ENCODE measurements at regions not wholly inside any gene's neighbourhood (a gene's known extent, or its start where the extent isn't known, plus 50 kb on each side); places are given as distances from the start of the nearest gene placed in this dataset.

- TF ChIP-seq PLSCR1 (CRISPR knock-in tag; IDR thresholded peaks at IDR 0.05; ENCODE audit: borderline replicate concordance): no peak
- TF ChIP-seq HNF1A (IDR thresholded peaks at IDR 0.05; ENCODE audit: low read depth): no peak
- no peak for TF ChIP-seq HNF1A (CRISPR knock-in tag; IDR thresholded peaks at IDR 0.05; ENCODE audit: borderline replicate concordance)
- TF ChIP-seq ZFP36L1 (CRISPR knock-in tag; IDR thresholded peaks at IDR 0.05): no peak
- TF ChIP-seq HNRNPUL1 (IDR thresholded peaks at IDR 0.05; ENCODE audit: low read depth, low read length): no peak
- TF ChIP-seq TRIM22 (IDR thresholded peaks at IDR 0.05): no peak
- TF ChIP-seq ZNF446 (CRISPR knock-in tag; IDR thresholded peaks at IDR 0.05): no peak
- TF ChIP-seq ARNT (IDR thresholded peaks at IDR 0.05): no peak
- no peak for TF ChIP-seq ZNF709 (CRISPR knock-in tag; IDR thresholded peaks at IDR 0.05)
- no peak for TF ChIP-seq RXRA (CRISPR knock-in tag; IDR thresholded peaks at IDR 0.05)
- no peak for TF ChIP-seq ZNF569 (CRISPR knock-in tag; IDR thresholded peaks at IDR 0.05; ENCODE audit: borderline replicate concordance)
- no peak for TF ChIP-seq IRF9 (CRISPR knock-in tag; IDR thresholded peaks at IDR 0.05; ENCODE audit: borderline replicate concordance)
Measured at GRCh38 chr4:93957186-93957585, 128.6 kb downstream of the ATOH1 start (continued).

Measured in HepG2 (cell line).